IMR-90 (cell line): ENCODE measurements at regions not wholly inside any gene's neighbourhood (a gene's known extent, or its start where the extent isn't known, plus 50 kb on each side); places are given as distances from the start of the nearest gene placed in this dataset.

Experiments used
- ATAC-seq: fragments of 200-7000 bp; cut with Tn5 transposase; 2 replicates; pipeline ENCODE4 v1.9.1; 2020; ENCODE audit warnings: low read depth, mild to moderate bottlenecking, moderate library complexity
- BruUV-seq: library from RNA; stranded (reverse); fragments of 400-500 nt; replicated peaks from 2 replicates; lab custom pipeline; 2021; lab: Mats Ljungman, UMichigan
- CTCF ChIA-PET: fragments of 300-600 bp; formaldehyde crosslinking; extraction: SDS; loops from one replicate; lab custom pipeline; 2021; ENCODE audit warnings: antibody characterized with exemption; lab: Yijun Ruan, JAX
- POLR2A ChIA-PET: fragments of 300-600 bp; sonication (Branson Sonifier 250); formaldehyde crosslinking; loops from one replicate; lab custom pipeline; 2022; ENCODE audit warnings: antibody characterized with exemption; ENCODE audit not compliant: unreplicated experiment; lab: Charles Lee
- DNase-seq: peaks from one replicate; pipeline ENCODE4 v3.0.0; 2013
- H2AFZ ChIP-seq: replicated peaks from 2 replicates; pipeline ENCODE3; 2013; ENCODE audit warnings: low read length, mild to moderate bottlenecking; ENCODE audit not compliant: poor library complexity
- H2AK5ac ChIP-seq: 2 replicates; pipeline ENCODE4 v1.6.1; 2013; ENCODE audit warnings: low read depth, low read length, inconsistent platforms
- H2AK9ac ChIP-seq: replicated peaks from 2 replicates; pipeline ENCODE3; 2013; ENCODE audit warnings: mild to moderate bottlenecking, low read depth, low read length, moderate library complexity; ENCODE audit not compliant: poor library complexity
- H2BK120ac ChIP-seq: 2 replicates; pipeline ENCODE4 v1.6.1; 2013; ENCODE audit warnings: low read depth, low read length, inconsistent platforms
- H2BK15ac ChIP-seq: 3 replicates; pipeline ENCODE4 v1.6.1; 2013; ENCODE audit warnings: low read depth, low read length, inconsistent platforms
- H2BK20ac ChIP-seq: 2 replicates; pipeline ENCODE4 v1.6.1; 2013; ENCODE audit warnings: low read depth, mild to moderate bottlenecking, inconsistent platforms, low read length, moderate library complexity
- H2BK5ac ChIP-seq: 2 replicates; pipeline ENCODE4 v1.6.1; 2013; ENCODE audit warnings: mild to moderate bottlenecking, low read depth, low read length, inconsistent platforms; ENCODE audit not compliant: poor library complexity, severe bottlenecking
- H3K14ac ChIP-seq: replicated peaks from 2 replicates; pipeline ENCODE4 v1.6.1; 2013; ENCODE audit warnings: low read depth, low read length, inconsistent platforms
- H3K18ac ChIP-seq: 2 replicates; pipeline ENCODE4 v1.6.1; 2013; ENCODE audit warnings: low read depth, low read length, control low read depth
- H3K23ac ChIP-seq: 2 replicates; pipeline ENCODE4 v1.6.1; 2013; ENCODE audit warnings: low read depth, low read length, inconsistent platforms
- H3K27ac ChIP-seq: 2 replicates; pipeline ENCODE4 v1.5.1; 2013; ENCODE audit warnings: mild to moderate bottlenecking, control low read depth, low read length; ENCODE audit not compliant: insufficient read depth
- H3K27me3 ChIP-seq: 2 replicates; pipeline ENCODE4 v1.6.1; 2013; ENCODE audit warnings: low read length; ENCODE audit not compliant: control insufficient read depth, insufficient read depth
- H3K36me3 ChIP-seq: 2 replicates; pipeline ENCODE4 v1.6.1; 2013; ENCODE audit warnings: low read length, mixed read lengths; ENCODE audit not compliant: control insufficient read depth, insufficient read depth
- H3K4ac ChIP-seq: 2 replicates; pipeline ENCODE4 v1.6.1; 2013; ENCODE audit warnings: low read depth, low read length, inconsistent platforms
- H3K4me1 ChIP-seq: 2 replicates; pipeline ENCODE4 v1.6.1; 2013; ENCODE audit warnings: low read length, mixed read lengths; ENCODE audit not compliant: control insufficient read depth, insufficient read depth
- H3K4me2 ChIP-seq: 2 replicates; pipeline ENCODE4 v1.6.1; 2013; ENCODE audit warnings: low read depth, mild to moderate bottlenecking, control low read depth, low read length, moderate library complexity
- H3K4me3 ChIP-seq: 2 replicates; pipeline ENCODE4 v1.5.1; 2013; ENCODE audit warnings: low read depth, mild to moderate bottlenecking, control low read depth, low read length, moderate library complexity; ENCODE audit not compliant: insufficient read depth
- H3K56ac ChIP-seq: 2 replicates; pipeline ENCODE4 v1.6.1; 2013; ENCODE audit warnings: low read length, inconsistent platforms; ENCODE audit not compliant: insufficient read depth; ENCODE audit errors: extremely low read depth
- H3K79me1 ChIP-seq, 2 experiments: 2 replicates each; pipeline ENCODE4 v1.6.1; 2013; ENCODE audit warnings: low read length in 2 of 2, inconsistent platforms in 1 of 2, low read depth in 1 of 2
- H3K9ac ChIP-seq: 2 replicates; pipeline ENCODE4 v1.6.1; 2013; ENCODE audit warnings: low read depth, low read length, control low read depth
- H3K9me1 ChIP-seq: 2 replicates; pipeline ENCODE4 v1.6.1; 2013; ENCODE audit warnings: low read length, inconsistent platforms; ENCODE audit not compliant: insufficient read depth
- H3K9me3 ChIP-seq: 2 replicates; pipeline ENCODE4 v1.6.1; 2013; ENCODE audit warnings: low read length; ENCODE audit not compliant: control insufficient read depth, insufficient read depth
- H4K20me1 ChIP-seq: 2 replicates; pipeline ENCODE4 v1.6.1; 2013; ENCODE audit warnings: low read length, inconsistent platforms; ENCODE audit not compliant: insufficient read depth
- H4K5ac ChIP-seq: 2 replicates; pipeline ENCODE4 v1.6.1; 2013; ENCODE audit warnings: mild to moderate bottlenecking, low read depth, low read length, control low read depth
- H4K8ac ChIP-seq, 2 experiments: 2 replicates each; pipeline ENCODE4 v1.6.1; 2013; ENCODE audit warnings: low read depth in 2 of 2, low read length in 2 of 2, control low read depth in 1 of 2, inconsistent platforms in 1 of 2
- H4K91ac ChIP-seq: 2 replicates; pipeline ENCODE4 v1.6.1; 2013; ENCODE audit warnings: low read depth, low read length, inconsistent platforms; ENCODE audit not compliant: insufficient read depth
- CHD1 ChIP-seq: IDR thresholded peaks from 2 replicates; pipeline ENCODE4 v1.6.1; 2012; ENCODE audit warnings: low read depth, low read length, improper control_type of control experiment
- MAFK ChIP-seq: IDR thresholded peaks from 2 replicates; pipeline ENCODE4 v1.6.1; 2012; ENCODE audit warnings: low read depth, low read length, improper control_type of control experiment
- NFE2L2 ChIP-seq: fragments of 150-350 bp; IDR thresholded peaks from 2 replicates; pipeline ENCODE4 v1.6.1; 2016; ENCODE audit warnings: low read depth, mild to moderate bottlenecking, low read length
- RFX5 ChIP-seq: IDR thresholded peaks from 2 replicates; pipeline ENCODE4 v1.8.0; 2012; ENCODE audit warnings: low read depth, mild to moderate bottlenecking, low read length, moderate library complexity
- SMC3 ChIP-seq: fragments of 150-350 bp; IDR thresholded peaks from 2 replicates; pipeline ENCODE4 v1.6.1; 2016; ENCODE audit warnings: low read depth, mild to moderate bottlenecking, antibody characterized with exemption, low read length, moderate library complexity
- WGBS, 2 experiments: methylation state at CpG; one replicate each; pipeline versions ENCODE4 v1.1.5 to v1.1.7; 2013; ENCODE audit warnings: missing lambda C conversion rate in 2 of 2; ENCODE audit not compliant: insufficient read length in 1 of 2; ENCODE audit errors: extremely low coverage in 2 of 2; 5-methylcytosine and 5-hydroxymethylcytosine counted together
- dilution Hi-C: fragments of 300-500 bp; cut with HindIII; formaldehyde crosslinking; loops from one replicate; pipeline ENCODE4 v1.14.3; 2018; ENCODE audit warnings: low sequenced_read_pairs; ENCODE audit not compliant: unreplicated experiment
- in situ Hi-C: fragments of 300-500 bp; cut with MboI; formaldehyde crosslinking; loops from 3 replicates; pipeline ENCODE4 v1.14.3; 2019; ENCODE audit warnings: low sequenced_read_pairs, inconsistent platforms, mixed read lengths
- intact Hi-C: fragments of 100-400 bp; cut with micrococcal nuclease; formaldehyde crosslinking; loops from 2 replicates; pipeline ENCODE4 v1.10.0; 2022
- TF ChIP-seq, protein P1 (sequence below): fragments of 150-350 bp; IDR thresholded peaks from 2 replicates; pipeline ENCODE4 v1.6.1; 2016; ENCODE audit warnings: low read depth, mild to moderate bottlenecking, low read length, moderate library complexity, borderline replicate concordance

GRCh38 chr6:6395581-6396197 lies 75.2 kb upstream of the F13A1 start:
- Histone ChIP-seq H3K18ac (no peak overlapping the region), H3K9ac (no peak overlapping the region), H2BK5ac (no peak overlapping the region), H3K9me3 (peaks cover 26% of the 10 kb centered on the region), H4K5ac (no peak overlapping the region), H3K4me3 (no peak overlapping the region), H2AFZ (no peak overlapping the region), H2BK15ac (no peak overlapping the region), H3K23ac (no peak overlapping the region), H3K79me1 (no peaks in the 10 kb centered on the region), H2AK9ac (no peak overlapping the region), H3K27ac (no peak overlapping the region), H3K27me3 (no peaks in the 10 kb centered on the region), H4K20me1 (no peaks in the 10 kb centered on the region), H2BK20ac (no peak overlapping the region), H3K4me2 (no peak overlapping the region), H3K4ac (no peak overlapping the region), H3K36me3 (no peaks in the 10 kb centered on the region), H4K8ac (no peak overlapping the region), H2AK5ac (no peak overlapping the region), H3K56ac (no peak overlapping the region), H3K14ac (no peak overlapping the region), H3K4me1 (no peaks in the 10 kb centered on the region), H3K9me1 (no peaks in the 10 kb centered on the region), H4K91ac (no peak overlapping the region), H2BK120ac (no peak overlapping the region)
- ChIA-PET POLR2A (no interaction called here), CTCF (no interaction called here)
- no peak for DNase-seq
- in situ Hi-C loops (no loop called here), intact Hi-C loops (no loop called here), dilution Hi-C loops (no loop called here)
- no peak for ATAC-seq
- TF ChIP-seq SMC3 (no peak), NFE2L2 (no peak), RFX5 (no peak), MAFK (no peak), CHD1 (no peak)
- TF ChIP-seq, protein P1, sequence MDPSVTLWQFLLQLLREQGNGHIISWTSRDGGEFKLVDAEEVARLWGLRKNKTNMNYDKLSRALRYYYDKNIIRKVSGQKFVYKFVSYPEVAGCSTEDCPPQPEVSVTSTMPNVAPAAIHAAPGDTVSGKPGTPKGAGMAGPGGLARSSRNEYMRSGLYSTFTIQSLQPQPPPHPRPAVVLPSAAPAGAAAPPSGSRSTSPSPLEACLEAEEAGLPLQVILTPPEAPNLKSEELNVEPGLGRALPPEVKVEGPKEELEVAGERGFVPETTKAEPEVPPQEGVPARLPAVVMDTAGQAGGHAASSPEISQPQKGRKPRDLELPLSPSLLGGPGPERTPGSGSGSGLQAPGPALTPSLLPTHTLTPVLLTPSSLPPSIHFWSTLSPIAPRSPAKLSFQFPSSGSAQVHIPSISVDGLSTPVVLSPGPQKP = no peak
- WGBS, 2 experiments = 40% methylated on average over 1 of the region's 5 CpGs; no CpG with 5 or more reads in 1 of the 2 experiments
- BruUV-seq = no TSS peak
